ENCODE measurements at regions not wholly inside any gene's neighbourhood (a gene's known extent, or its start where the extent isn't known, plus 50 kb on each side); places are given as distances from the start of the nearest gene placed in this dataset.

DNA sequence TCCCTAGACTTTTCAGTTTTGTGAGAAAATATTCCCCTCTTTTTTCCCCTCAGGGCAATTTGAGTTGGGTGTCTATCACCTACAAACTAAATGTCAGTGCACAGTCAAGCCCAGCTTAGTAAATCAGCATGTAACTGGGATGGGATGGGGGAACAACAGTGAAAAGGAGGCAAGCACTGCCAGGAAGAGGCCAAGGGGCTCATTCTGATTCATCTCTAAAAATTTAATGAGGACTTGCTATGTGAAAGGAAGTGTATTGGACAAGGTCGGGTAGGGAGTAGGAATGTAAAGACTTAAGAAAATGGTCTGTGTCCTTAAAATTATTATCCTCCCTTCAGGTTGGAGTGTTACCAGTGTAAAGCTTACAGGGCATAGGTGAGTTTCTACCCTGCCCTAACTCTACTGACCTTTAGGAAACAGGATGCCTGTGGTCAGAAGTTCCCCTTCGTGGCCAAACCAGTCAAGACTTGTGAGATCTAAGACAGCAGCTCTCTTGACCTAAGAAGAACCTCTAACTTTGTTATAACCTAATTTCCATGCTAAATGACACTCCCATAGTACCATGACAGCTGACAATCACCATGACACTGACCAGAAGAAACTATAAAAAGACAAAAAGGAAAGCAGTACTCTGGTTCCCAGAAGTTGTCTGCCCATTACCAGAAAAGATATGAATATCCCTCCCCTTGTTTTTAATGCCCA is 194.4 kb upstream of the LDB2 start:
- no peak for TF ChIP-seq CTCF (IDR thresholded peaks at IDR 0.05; ENCODE audit: poor library complexity, severe bottlenecking)
- Histone ChIP-seq H3K27me3 (ENCODE audit: insufficient read depth, poor library complexity, severe bottlenecking) (no peaks in the 10 kb centered on the region), H3K27ac (ENCODE audit: poor library complexity, severe bottlenecking) (no peak overlapping the region), H3K36me3 (ENCODE audit: low read depth) (no peaks in the 10 kb centered on the region), H3K4me1 (ENCODE audit: insufficient read depth, poor library complexity, severe bottlenecking) (no peaks in the 10 kb centered on the region), H3K4me3 (ENCODE audit: severe bottlenecking) (no peak overlapping the region), H3K9me3 (ENCODE audit: severe bottlenecking) (no peaks in the 10 kb centered on the region)
- DNase-seq (ENCODE audit: low spot score), result no peak
- no peak for ATAC-seq (ENCODE audit: low read depth)

DNA sequence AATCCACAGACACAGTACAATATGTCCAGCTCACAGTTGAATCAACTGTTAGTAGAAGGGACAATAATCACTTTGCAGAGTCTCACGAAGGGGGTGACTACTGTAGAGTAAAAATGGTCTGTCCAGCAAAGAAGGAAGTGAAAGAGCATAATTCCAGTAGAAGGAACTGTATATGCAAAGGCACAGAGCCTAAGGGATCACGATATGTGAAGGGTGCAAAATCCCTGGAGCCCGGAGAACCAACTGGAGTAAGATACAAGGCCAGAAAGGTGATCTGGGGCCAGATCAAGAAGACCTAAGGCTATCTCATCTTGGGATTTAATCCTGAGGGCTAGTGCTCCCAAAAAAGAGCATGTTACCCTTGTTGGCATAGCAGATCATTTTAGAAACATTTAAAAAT is 192.7 kb upstream of the LDB2 start:
- ATAC-seq (ENCODE audit: low read depth), result no peak
- no peak overlapping the region for H3K4me3 ChIP-seq (ENCODE audit: severe bottlenecking)
- no peaks in the 10 kb centered on the region for H3K4me1 ChIP-seq (ENCODE audit: insufficient read depth, poor library complexity, severe bottlenecking)
- no peaks in the 10 kb centered on the region for H3K27me3 ChIP-seq (ENCODE audit: insufficient read depth, poor library complexity, severe bottlenecking)
- no peak overlapping the region for H3K27ac ChIP-seq (ENCODE audit: poor library complexity, severe bottlenecking)
- no peaks in the 10 kb centered on the region for H3K36me3 ChIP-seq (ENCODE audit: low read depth)
- DNase-seq (ENCODE audit: low spot score), result no peak
- no peaks in the 10 kb centered on the region for H3K9me3 ChIP-seq (ENCODE audit: severe bottlenecking)
- TF ChIP-seq CTCF (IDR thresholded peaks at IDR 0.05; ENCODE audit: poor library complexity, severe bottlenecking), result no peak

DNA sequence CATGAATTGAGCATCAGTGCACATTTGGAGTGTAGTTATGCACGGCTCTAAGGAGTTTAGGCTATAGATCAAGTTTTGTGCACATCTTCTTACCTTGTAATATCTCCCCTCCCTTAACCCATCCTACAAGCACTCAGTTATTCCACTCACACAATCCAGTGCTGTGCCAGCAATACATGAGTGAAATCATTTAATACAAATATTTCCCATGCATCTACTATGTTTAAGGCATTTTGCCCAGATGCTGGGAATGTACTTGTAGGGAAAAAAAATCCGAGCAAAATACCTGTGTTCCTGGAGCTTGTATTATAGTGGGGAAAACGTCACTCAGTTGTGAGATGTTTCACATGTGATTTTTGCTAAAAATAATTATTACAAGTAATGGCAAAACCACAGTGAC is 191.6 kb upstream of the LDB2 start:
- Histone ChIP-seq H3K27me3 (ENCODE audit: insufficient read depth, poor library complexity, severe bottlenecking) (no peaks in the 10 kb centered on the region), H3K9me3 (ENCODE audit: severe bottlenecking) (no peaks in the 10 kb centered on the region), H3K36me3 (ENCODE audit: low read depth) (no peaks in the 10 kb centered on the region), H3K27ac (ENCODE audit: poor library complexity, severe bottlenecking) (no peak overlapping the region), H3K4me3 (ENCODE audit: severe bottlenecking) (no peak overlapping the region), H3K4me1 (ENCODE audit: insufficient read depth, poor library complexity, severe bottlenecking) (no peaks in the 10 kb centered on the region)
- DNase-seq (ENCODE audit: low spot score), result no peak
- no peak for TF ChIP-seq CTCF (IDR thresholded peaks at IDR 0.05; ENCODE audit: poor library complexity, severe bottlenecking)
- ATAC-seq (ENCODE audit: low read depth), result no peak

GRCh38 chr4:17085416-17085815 is 187.0 kb upstream of the LDB2 start:
- no peak for TF ChIP-seq CTCF (IDR thresholded peaks at IDR 0.05; ENCODE audit: poor library complexity, severe bottlenecking)
- no peak overlapping the region for H3K27ac ChIP-seq (ENCODE audit: poor library complexity, severe bottlenecking)
- no peaks in the 10 kb centered on the region for H3K27me3 ChIP-seq (ENCODE audit: insufficient read depth, poor library complexity, severe bottlenecking)
- no peak for ATAC-seq (ENCODE audit: low read depth)
- no peaks in the 10 kb centered on the region for H3K9me3 ChIP-seq (ENCODE audit: severe bottlenecking)
- no peak overlapping the region for H3K4me3 ChIP-seq (ENCODE audit: severe bottlenecking)
- H3K4me1 ChIP-seq (ENCODE audit: insufficient read depth, poor library complexity, severe bottlenecking), result no peaks in the 10 kb centered on the region
- DNase-seq (ENCODE audit: low spot score), result no peak
- no peaks in the 10 kb centered on the region for H3K36me3 ChIP-seq (ENCODE audit: low read depth)

DNA sequence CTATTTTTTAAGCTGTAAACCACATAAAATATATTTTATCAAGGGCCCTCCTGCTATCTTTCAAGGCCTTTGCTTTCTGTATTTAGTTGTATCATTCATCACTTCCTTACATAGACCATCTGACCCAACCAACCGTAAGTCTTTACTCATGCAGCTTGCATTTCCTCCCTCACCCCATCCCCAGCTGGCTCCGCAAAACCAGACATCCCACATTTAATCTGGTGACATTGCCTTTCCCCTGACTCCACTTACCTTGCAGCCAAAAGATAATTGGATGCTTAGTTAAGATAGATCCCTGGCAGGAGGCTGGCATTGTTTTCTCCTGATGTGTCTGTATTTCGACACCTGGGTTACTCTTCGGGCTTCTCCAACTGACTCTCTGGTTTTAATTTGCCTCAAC is 183.7 kb upstream of the LDB2 start:
- no peak for TF ChIP-seq CTCF (IDR thresholded peaks at IDR 0.05; ENCODE audit: poor library complexity, severe bottlenecking)
- H3K36me3 ChIP-seq (ENCODE audit: low read depth), result no peaks in the 10 kb centered on the region
- H3K9me3 ChIP-seq (ENCODE audit: severe bottlenecking), result no peaks in the 10 kb centered on the region
- no peak for DNase-seq (ENCODE audit: low spot score)
- ATAC-seq (ENCODE audit: low read depth), result no peak
- H3K27me3 ChIP-seq (ENCODE audit: insufficient read depth, poor library complexity, severe bottlenecking), result no peaks in the 10 kb centered on the region
- H3K27ac ChIP-seq (ENCODE audit: poor library complexity, severe bottlenecking), result no peak overlapping the region
- H3K4me1 ChIP-seq (ENCODE audit: insufficient read depth, poor library complexity, severe bottlenecking), result no peaks in the 10 kb centered on the region
- H3K4me3 ChIP-seq (ENCODE audit: severe bottlenecking), result no peak overlapping the region

All from RWPE2 (cell line).